NCI-H345 treated with DMSO at 0.1 percent for 48 hours (cell line): ENCODE measurements at regions not wholly inside any gene's neighbourhood (a gene's known extent, or its start where the extent isn't known, plus 50 kb on each side); places are given as distances from the start of the nearest gene placed in this dataset.

Experiments used
- DNase-seq: peaks from one replicate; lab custom pipeline; 2025; ENCODE audit not compliant: unreplicated experiment; lab: John Stamatoyannopoulos, UW

DNA sequence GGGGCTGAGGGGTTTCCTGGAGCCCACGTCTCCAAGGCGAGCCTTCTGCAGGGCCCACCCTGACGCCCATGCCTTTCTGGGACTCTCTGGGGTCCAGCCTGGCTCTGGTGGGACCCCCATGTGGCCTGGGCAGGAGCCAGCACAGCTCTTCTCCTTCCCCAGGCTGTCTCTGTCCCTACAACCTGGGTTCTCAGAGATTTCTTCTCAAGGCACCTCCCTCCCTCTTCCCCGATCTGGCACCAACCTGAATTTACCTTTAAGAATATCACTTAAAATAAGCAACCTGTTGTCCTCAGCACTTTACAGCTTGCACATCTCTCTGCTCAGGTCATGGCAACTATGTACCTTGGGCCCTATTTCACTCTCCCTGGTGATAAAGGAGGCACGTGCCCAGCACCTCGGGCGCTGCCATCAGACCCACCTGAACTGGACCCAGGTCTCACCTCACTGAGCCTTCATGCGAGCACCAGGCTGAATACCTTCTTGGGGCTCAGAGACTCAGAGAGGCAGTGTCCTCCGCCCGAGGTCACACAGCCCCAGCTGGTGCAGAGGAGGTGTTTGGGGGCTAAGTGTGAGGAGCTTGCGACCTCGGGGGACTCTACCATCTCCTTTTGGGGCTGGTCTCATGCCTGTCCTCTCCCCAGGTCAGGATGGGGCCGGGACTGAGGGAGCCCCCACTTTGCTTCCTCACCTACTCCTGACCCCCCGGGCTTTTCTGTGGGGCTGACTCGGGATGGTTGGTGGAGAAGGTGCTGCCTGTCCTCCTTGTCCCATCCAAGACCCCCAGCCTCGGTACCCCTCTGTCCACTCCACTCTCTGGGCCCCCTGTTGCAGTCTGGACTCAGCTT lies 217.7 kb downstream of the C9orf50 start:
- DNase-seq: no peak

DNA sequence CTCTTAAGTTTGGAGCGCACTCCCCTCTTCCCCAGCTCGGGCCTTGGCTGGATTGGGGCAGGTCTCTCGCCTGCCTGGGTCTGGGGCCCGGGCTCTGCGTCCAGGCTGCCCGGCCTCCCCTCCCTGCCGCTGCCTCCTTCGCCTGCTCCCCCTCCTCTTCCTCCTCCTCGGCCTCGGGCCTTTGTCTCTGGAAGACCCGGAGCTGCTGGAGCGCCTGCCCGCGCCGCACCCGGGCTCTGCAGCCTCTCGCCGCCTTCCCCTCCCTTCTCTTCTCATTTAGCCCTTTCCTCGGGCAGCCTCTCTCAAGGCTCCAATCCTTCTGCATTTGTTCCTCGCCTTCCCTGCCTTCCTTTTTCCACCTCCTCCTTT lies 218.5 kb downstream of the C9orf50 start:
- DNase-seq: no peak

DNA sequence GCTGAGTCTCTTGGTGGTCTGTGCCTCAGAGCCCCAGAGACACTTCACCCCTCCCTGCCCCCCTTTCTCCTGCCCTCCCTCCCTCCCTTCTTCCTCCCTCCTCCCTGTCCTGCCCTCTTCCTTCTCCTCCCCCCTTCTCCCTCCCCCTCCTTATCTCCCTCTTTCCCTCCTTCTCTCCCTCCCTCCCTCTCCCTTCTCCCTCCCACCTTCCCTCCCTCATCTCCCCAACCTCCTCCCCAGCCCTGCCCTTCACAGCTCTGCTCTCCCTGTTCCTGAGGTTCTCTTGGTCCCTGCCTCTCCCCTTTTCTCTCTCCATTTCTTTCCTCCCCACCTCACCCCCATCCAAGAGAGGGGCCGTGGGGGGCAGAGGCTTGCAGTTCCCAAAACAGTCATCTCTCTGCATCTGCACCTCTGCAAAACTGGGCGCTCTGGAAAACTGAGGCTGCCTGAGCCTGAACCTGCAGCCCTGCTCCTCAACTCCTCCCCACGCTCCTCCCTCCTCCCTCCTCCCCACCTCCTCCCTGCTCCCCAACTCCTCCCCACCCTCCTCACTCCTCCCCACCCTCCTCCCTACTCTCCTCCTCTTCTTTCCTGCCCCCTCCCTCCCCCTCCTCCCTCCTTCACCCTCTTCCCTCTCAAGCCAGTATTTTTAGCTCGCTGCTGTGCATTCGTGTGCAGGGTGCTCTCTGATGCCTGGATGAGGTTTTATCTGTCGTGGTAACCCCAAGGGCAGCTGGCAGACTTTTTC lies 219.1 kb downstream of the C9orf50 start:
- DNase-seq: no peak

DNA sequence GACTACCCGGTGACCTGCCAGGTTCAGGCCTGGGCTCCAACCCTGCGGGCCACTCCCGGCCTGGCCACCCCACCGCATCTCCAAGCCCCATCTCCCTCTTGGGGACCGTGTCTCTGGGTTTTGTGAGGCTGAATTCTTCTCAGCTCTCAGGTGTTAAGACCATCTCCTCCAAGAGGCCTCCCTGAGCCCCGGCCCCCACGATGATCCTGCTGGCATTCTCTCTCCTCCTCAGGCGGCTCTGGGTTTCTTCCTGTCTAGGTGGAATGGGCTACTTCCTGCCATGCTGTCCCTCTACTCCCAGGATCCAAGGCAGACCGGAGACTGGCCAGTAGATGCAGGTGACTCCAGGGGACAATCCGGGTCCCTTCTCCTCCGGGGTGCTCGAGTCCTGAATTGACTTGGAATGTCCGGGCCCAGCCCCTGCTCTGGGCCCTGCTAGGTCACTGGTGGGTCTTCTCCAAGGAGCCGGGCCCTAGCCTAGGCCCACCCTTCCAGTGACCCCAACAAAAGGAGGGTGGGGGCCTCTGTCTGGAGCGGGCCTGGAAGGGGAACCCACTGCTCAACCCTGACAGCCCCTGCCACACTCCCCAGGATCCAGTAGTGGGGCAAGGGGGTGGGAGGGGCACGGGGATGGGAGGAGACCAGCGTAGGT lies 219.8 kb downstream of the C9orf50 start:
- DNase-seq: no peak

DNA sequence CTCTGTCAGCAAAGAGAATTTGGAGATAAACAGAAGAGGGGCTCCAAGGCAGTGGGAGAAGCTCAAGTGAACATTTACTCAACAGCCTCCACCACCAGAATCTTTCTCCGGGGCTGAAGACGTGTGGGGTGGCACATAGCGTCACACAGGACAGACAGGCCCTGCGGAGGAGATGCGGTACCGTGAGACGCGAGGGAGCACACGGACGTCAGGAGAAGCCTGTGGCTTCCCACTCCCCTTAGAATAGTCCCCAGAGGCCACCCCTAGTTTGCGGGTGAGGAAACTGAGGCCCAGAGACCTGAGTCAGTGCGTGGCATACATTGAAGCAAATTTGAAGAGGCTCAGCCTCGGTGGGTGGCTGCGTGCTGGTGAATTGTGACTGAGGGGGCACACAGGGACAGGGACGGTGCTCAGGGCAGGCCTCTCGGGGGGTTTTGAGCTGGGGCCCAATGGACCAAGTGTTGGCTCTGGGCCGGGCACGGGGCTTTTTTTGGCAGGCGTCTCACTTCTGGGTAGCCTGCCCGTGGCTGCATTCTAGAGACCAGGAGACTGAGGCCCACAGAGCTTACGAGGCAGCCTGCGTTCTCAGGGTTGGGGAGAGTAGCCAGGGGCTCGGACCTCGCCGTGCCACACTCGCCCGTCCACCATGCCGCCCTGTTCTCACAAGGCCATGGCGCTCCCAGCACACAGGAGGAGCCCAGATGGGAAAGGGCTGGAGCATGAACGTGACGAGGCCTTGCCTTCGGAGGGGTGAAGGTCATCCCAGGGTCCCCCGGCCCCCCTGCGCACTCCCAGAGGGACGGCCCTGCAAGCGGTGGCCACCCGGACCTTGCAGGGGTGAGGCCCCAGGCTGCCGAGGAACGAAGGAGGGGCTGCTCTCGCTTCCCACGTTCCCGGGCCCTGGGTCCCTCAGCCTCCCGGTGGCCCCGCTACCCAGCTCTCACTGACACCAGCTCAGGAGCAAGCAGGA lies 220.6 kb downstream of the C9orf50 start:
- no peak for DNase-seq

DNA sequence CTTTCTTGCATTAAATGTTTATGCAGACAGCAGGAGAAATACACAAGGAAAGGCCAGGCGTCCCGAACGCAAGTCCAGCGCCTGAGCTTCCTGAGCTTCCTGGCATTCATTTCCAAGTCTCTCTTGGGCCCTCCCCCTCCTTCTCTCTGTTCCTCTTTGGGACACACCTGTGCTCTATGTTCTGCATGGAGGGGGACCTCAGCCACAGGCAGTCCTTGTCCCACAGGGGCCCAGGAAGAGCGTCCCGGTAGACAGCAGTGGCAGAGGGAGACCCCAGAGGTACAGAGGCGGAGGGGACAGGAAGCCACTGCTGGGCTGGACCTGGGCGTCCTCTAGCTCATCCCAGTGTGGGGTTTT lies 221.3 kb downstream of the C9orf50 start:
- no peak for DNase-seq

DNA sequence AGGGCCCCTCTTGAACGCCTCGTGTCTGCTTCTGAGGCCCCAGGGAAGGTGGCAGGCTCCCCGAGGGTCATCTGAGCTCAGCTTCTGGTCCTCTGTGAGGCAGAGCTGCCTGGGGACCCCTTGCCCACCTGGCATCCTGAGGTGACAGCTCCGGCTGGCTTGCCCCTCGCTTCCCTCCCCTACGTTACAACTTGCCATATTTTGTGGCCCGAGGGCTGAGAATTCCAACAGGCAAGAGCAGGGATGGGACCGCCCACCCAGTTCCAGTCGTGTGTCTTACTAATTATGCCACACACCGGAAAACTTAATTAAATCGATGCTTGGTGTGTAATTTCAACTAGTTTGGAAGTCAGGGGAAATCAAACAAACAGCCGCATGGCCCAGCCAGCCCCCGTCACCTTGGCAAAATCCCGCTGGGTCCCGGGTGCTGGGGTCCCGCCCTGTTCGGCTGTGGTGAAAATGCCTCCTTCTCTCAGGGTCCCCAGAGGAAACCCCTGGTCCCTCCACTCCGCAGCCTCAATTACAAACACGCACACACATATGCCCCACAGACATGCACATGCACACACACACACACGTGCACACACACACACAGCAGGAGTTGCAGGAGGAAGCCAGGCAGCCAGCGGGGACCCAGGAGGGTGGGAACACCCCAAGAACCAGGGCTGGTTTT lies 221.0 kb upstream of the IER5L start:
- DNase-seq: no peak

DNA sequence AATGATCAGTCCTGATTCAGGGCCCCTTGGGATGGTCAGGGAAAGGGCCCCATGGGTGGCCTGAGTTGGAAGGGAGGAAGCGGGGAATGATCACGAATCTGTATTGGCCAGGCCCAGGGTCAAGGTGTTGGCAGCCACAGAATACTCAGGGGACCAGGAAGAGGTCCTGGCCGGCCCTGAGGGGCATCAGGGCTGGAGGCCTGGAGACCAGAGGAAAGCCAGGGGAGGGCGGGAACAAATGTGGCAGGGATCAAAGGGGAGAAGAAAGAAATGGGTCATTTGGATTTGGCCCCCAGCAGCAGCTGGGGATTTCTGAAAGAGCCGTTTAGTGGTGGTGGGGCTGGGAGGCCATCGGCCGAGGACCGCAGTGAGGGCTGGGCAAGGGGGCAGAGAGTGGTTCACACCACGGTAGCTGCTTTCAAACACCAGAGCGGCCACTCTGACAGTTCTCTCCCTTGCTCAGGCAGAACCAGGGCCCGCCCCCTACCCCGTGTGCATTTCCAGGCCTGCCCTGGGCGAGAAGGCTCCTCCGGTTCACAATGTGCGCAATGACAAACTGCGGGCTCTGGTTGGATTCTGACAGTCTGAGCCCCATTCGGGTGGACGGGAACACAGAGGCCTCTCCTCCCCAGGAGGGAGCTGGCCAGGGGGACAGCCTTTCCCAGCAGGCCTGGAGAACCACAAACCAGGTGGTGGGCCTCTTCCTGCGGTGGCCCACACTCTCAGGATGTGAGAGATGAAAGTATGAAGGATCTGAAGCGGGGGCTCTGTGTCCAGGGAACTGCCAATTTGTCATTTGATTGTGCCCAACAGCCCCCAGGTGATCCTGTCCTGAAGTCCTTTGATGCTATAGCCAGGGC lies 220.3 kb upstream of the IER5L start:
- no peak for DNase-seq

DNA sequence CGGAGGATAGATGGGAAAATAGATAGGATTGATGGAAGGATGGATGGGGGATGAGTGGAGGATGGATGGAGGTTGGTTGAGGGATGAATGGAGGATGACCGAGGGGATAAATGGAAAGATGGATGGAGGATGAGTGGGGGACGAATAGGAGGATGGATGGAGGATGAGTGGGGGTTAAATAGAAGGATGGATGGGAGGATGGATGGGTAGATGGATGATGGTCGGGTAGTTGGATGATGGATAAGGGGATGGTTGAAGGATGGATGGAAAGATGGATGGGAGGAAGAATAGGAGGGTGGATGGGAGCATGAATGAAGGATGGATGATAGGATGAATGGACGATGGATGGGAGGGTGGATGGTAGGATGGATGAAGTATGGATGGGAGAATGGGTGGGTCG lies 219.3 kb upstream of the IER5L start:
- DNase-seq: no peak

DNA sequence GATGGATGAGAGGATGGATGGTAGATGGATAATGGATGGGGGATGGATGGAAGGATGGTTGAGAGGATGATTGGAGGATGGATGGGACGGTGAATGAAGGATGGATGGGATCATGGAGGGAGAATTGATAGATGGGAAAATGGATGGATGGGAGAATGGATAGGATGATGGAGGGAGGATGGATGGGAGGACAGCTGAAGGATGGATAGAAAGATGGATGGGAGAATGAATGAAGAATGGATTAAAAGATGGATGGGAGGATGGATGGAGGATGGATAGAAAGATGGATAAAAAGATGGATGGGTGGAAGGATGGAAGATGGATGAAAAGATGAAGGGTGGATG lies 218.3 kb upstream of the IER5L start:
- no peak for DNase-seq

DNA sequence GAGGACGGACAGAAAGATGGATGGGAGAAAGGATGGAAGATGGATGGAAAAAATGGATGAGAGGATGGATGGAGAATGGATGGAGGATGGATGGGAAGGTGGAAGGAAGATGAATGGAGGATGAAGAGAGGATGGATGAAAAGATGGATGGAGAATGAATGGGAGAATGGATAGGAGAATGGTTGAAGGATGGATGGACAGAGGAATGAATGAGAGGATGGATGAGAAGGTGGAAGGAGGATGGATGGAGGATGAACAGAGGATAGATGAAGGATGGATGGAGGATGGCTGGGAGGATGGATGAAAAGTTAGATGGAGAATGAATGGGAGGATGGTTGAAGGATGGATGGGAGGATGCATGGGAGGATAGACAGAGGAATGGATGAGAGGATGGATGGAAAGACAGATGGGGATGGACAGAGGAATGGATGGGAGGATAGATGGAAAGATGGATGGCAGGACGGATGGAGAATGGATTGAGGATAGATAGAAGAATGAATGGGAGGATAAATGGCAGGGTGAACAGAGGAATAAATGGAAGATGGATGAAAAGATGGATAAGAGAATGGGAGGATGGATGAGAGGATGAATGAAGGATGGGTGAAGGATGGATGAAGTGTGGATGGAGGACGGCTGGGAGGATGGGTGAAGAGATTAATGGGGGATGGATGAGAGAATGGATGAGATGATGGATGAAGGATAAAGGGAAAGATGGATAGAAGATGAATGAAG lies 217.7 kb upstream of the IER5L start:
- DNase-seq: no peak

DNA sequence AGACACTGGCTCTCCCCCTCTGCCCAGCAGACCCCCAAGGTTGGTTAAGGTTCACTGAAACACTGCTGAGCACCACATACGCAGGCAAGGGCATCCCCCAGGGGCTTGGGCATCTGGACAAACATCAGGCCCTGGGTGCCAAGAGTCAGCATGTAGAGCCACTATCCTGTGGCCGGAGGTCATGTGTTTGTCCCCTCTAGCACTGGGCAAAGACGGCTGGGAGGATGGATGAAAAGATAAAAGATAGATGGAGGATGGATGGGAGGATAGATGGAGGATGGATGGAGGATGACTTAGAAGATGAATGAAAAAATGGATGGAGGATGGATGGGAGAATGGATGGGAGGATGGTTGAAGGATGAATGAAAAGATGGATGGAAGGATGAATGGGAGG lies 216.8 kb upstream of the IER5L start:
- DNase-seq: no peak

DNA sequence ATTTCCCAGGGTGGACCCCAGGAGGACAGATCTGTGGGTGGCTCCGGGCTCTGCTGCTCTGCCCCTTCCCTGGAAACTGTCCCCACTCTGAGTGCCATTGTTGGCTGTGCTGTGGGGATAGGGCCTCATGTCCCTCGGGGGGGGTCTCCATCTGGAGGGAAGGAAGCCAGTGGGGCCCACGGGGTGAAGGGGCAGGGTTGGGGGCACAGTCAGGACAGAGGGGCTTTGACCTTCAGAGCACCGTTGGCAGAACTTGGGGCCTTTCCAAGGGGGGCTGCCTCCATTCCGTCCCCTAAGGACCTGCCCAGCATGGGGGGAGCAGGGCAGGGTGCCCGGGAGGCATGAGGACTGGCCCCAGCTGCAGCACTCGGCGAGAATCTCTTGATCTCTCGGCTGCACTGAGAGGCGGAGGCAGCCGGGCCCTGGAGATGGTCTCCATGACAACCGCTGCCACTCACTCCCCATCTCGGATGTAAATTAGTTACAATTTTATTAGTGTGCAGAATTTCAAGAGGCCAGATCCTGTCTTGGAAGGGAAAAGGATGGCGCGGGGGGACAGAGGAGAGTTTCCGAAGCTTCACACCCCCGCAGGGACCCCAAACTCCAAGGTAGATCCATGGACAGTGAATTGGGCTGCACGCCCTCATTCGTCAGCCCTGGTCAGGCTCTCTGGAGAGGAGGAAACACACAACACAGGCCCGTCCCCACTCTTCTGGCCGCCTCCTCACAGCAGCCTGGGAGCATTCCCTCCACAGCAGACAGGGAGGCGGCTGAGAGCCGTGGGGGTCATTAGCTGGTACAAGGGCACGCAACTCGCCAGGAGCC lies 216.2 kb upstream of the IER5L start:
- DNase-seq: no peak

DNA sequence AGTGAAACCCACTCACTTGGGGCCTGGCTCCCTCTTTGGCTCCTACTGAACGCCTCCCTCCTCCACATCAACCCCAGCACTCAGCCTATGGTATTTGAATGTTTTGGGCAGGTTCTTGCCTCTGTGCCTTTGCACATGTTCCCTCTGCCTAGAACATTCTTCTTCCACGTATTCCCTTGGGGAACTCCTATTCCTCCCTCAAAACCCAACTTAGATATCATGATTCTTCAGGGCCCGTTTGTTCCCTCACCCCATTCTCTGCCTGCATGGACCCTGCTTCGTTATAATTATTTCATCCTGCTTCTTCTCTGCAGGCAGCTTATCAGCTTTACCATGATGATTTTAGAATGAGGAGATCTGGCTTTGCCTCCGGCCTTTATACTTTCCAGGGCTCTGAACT lies 215.0 kb upstream of the IER5L start:
- DNase-seq: no peak

DNA sequence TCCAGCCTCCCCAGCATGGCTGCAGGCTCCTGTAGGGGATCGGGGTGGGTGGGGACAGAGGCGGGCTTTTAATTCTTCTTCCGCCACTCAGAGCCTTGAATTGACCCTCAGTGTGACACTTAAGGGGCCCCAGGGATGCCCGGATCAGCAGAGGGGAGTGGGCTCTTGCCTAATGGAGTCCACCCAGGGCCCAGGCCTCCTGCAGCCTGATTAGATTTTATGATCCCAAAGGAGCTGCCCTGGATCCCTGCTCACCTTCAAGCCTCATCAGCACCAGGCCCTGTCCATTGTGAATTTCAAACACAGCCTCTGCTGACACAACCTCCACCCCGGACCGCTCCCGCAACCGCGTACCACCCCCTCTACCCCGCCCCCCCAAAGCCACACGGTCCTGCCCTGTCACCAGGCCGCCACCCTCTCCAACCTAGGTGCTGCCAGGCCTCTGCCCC lies 214.1 kb upstream of the IER5L start:
- no peak for DNase-seq

DNA sequence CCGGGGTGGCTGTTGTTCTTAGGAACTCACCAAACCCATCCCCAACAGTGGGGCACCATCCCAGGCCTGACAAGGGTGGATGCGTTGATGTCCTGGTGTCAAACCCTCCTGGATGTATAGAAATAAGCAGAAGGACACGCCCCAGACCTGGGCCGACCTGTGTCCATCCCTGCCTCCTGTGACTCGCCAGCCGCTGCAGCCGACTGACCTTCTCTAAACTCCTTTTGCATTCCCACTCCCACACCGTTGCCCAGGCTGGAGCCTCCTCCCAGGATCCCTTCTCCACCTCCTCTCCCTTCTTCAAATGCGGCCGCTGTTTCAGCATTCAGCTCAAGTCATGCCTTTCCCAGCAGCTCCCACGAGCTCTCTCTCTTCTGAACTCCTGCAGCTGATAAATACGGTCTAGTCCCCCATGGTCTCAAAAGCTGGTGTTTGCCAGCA lies 213.2 kb upstream of the IER5L start:
- no peak for DNase-seq

DNA sequence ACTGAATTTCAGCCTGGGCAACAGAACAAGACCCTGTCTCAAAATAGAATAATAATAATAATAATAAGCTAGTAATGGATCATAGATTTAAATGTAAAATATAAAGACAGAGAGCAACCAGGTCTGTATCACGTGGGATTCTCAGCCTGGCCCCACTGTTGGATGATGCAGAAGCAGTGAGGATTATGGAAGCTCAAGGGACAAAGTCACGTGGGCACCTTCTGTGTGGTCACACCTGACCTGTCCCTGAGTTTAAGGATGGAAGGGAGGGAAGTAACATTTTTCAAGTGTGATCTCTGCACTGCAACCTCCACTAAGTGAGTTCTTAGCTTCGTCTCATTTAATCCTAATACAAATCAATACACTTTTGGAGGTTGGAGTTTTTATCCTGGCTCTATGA lies 212.5 kb upstream of the IER5L start:
- DNase-seq: no peak

DNA sequence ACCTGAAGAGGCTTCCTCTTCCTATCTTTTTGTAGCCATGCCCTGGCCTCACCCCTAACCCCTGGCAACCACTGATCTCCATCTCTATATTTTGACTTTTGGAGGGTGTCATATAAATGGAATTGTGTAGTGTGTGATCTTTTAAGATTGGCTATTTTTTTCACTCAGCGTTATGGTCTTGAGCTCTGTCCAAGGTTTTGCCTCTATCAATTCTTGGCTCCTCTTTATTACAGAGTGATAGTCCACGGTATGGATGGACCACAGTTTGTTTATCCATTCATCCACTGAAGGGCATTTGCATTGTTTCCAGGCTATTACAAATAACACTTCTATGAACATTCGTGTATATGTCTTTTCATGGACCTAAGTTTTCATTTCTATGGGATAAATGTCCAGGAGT lies 209.8 kb upstream of the IER5L start:
- no peak for DNase-seq
